Body of pancreas (tissue), 4 donors: ENCODE measurements at regions not wholly inside any gene's neighbourhood (a gene's known extent, or its start where the extent isn't known, plus 50 kb on each side); places are given as distances from the start of the nearest gene placed in this dataset.

ENCODE experiments used
- ATAC-seq: fragments of 150-250 bp; one replicate; pipeline ENCODE4 v1.9.1; 2016
- DNase-seq, 4 donors: peaks; one replicate each; pipeline ENCODE4 v3.0.0-alpha.2; 2019
- H3K27ac ChIP-seq, 4 donors: fragments of 200-600 bp; sonication (generic); 1 replicate in 3 of 4; 2 replicates in 1 of 4; pipeline versions ENCODE4 v1.5.1 to v1.6.1; 2016 to 2019; ENCODE audit warnings: mild to moderate bottlenecking in 1 of 4, mixed read lengths in 1 of 4, moderate library complexity in 1 of 4
- H3K27me3 ChIP-seq, 2 donors: fragments of 200-600 bp; sonication (generic); one replicate each; pipeline ENCODE4 v1.6.0; 2016; ENCODE audit warnings: mild to moderate bottlenecking in 1 of 2
- H3K36me3 ChIP-seq, 2 donors: fragments of 200-600 bp; sonication (generic); replicated peaks in 1 of 2; 2 replicates each; pipeline ENCODE4 v1.5.1; 2016; ENCODE audit warnings: low read depth in 2 of 2; ENCODE audit not compliant: insufficient read depth in 1 of 2
- H3K4me1 ChIP-seq: fragments of 200-600 bp; sonication (generic); one replicate; pipeline ENCODE4 v1.6.0; 2016
- H3K4me3 ChIP-seq, 2 donors: fragments of 200-600 bp; sonication (generic); 1 replicate in 1 of 2; 2 replicates in 1 of 2; pipeline ENCODE4 v1.5.1; 2016 to 2019
- H3K9me3 ChIP-seq, 3 donors: fragments of 200-600 bp; sonication (generic); 1 replicate in 2 of 3; 2 replicates in 1 of 3; pipeline ENCODE4 v1.5.1; 2016
- CTCF ChIP-seq, 7 experiments: fragments of 450-650 bp in 4 of 7; fragments of 200-600 bp in 3 of 7; sonication (generic) in 3 of 7; IDR thresholded peaks; one replicate each; pipeline ENCODE4 v1.5.1; 2016 to 2019; ENCODE audit warnings: antibody characterized with exemption in 7 of 7
- POLR2A ChIP-seq, 3 donors: fragments of 450-650 bp; IDR thresholded peaks; one replicate each; pipeline ENCODE4 v1.6.1; 2016; ENCODE audit warnings: antibody characterized with exemption in 3 of 3, mild to moderate bottlenecking in 2 of 3
- WGBS, 2 donors: methylation state at CpG; one replicate each; pipeline ENCODE4 v1.1.5; 2017; 5-methylcytosine and 5-hydroxymethylcytosine counted together
- intact Hi-C: fragments of 100-400 bp; cut with DNase I; formaldehyde crosslinking; loops from one replicate; pipeline ENCODE4 v1.15.1; 2023

GRCh38 chr7:136517971-136518370 is 350.5 kb upstream of the CHRM2 start:
- 27 to 35% methylated on average over 1 of the region's 1 CpG for WGBS, 2 donors
- no peak for DNase-seq
- H3K9me3 ChIP-seq = no peaks in the 10 kb centered on the region
- ATAC-seq = no peak
- no peaks in the 10 kb centered on the region for H3K27me3 ChIP-seq
- intact Hi-C loops = no loop called here
- H3K36me3 ChIP-seq = no peaks in the 10 kb centered on the region
- H3K27ac ChIP-seq = no peak overlapping the region
- no peak overlapping the region for H3K4me3 ChIP-seq
- TF ChIP-seq CTCF (IDR thresholded peaks at IDR 0.05) = no peak
- no peak for TF ChIP-seq POLR2A (IDR thresholded peaks at IDR 0.05)
- H3K4me1 ChIP-seq = no peaks in the 10 kb centered on the region

- TF ChIP-seq CTCF (IDR thresholded peaks at IDR 0.05) (no peak), POLR2A (IDR thresholded peaks at IDR 0.05) (no peak)
- ATAC-seq = no peak
- H3K4me3 ChIP-seq = no peak overlapping the region
- no peaks in the 10 kb centered on the region for H3K4me1 ChIP-seq
- H3K36me3 ChIP-seq = no peaks in the 10 kb centered on the region
- H3K27ac ChIP-seq = no peak overlapping the region
- intact Hi-C loops = no loop called here
- no peaks in the 10 kb centered on the region for H3K27me3 ChIP-seq
- H3K9me3 ChIP-seq = no peaks in the 10 kb centered on the region
- 59 to 63% methylated on average over 2 of the region's 2 CpGs for WGBS, 2 donors
- DNase-seq = no peak
Observed at GRCh38 chr7:136514776-136515175, 353.7 kb upstream of the CHRM2 start.

- H3K27ac ChIP-seq = no peak overlapping the region
- no peaks in the 10 kb centered on the region for H3K4me1 ChIP-seq
- no peaks in the 10 kb centered on the region for H3K9me3 ChIP-seq
- WGBS, 2 donors = 50 to 60% methylated on average over 2 of the region's 2 CpGs
- TF ChIP-seq CTCF (IDR thresholded peaks at IDR 0.05) = no peak
- no peak for TF ChIP-seq POLR2A (IDR thresholded peaks at IDR 0.05)
- intact Hi-C loops = no loop called here
- H3K36me3 ChIP-seq = no peaks in the 10 kb centered on the region
- no peak for ATAC-seq
- no peak overlapping the region for H3K4me3 ChIP-seq
- H3K27me3 ChIP-seq = no peaks in the 10 kb centered on the region
- no peak for DNase-seq
Observed at GRCh38 chr7:136513744-136514143, 354.7 kb upstream of the CHRM2 start.

GRCh38 chr7:136509466-136509865 is 359.0 kb upstream of the CHRM2 start:
- ATAC-seq (no peak), DNase-seq (no peak)
- WGBS, 2 donors = 62 to 65% methylated on average over 3 of the region's 3 CpGs
- Histone ChIP-seq H3K4me1 (no peaks in the 10 kb centered on the region), H3K27me3 (no peaks in the 10 kb centered on the region), H3K27ac (no peak overlapping the region), H3K36me3 (no peaks in the 10 kb centered on the region), H3K9me3 (no peaks in the 10 kb centered on the region), H3K4me3 (no peak overlapping the region)
- intact Hi-C loops = no loop called here
- TF ChIP-seq CTCF (IDR thresholded peaks at IDR 0.05) (no peak), POLR2A (IDR thresholded peaks at IDR 0.05) (no peak)

- no peak for ATAC-seq
- no peak for DNase-seq
- intact Hi-C loops = no loop called here
Observed at GRCh38 chr7:136502162-136502561, 366.3 kb upstream of the CHRM2 start.

More at GRCh38 chr7:136502162-136502561, 366.3 kb upstream of the CHRM2 start:
- WGBS, 2 donors = 65 to 73% methylated on average over 1 of the region's 1 CpG
- Histone ChIP-seq H3K4me3 (no peak overlapping the region), H3K4me1 (no peaks in the 10 kb centered on the region), H3K36me3 (no peaks in the 10 kb centered on the region), H3K27me3 (no peaks in the 10 kb centered on the region), H3K9me3 (no peaks in the 10 kb centered on the region), H3K27ac (no peak overlapping the region)
- TF ChIP-seq POLR2A (IDR thresholded peaks at IDR 0.05) = no peak
- no peak for TF ChIP-seq CTCF (IDR thresholded peaks at IDR 0.05)
